Stimulated activated naive B cell treated with anti-CD40 and anti-IgM and Interleukin-4, amounts not matched to agents 10 μg/mL and 1 μg/mL and 100 μg/mL, for 72 hours (primary cell): ENCODE measurements at regions not wholly inside any gene's neighbourhood (a gene's known extent, or its start where the extent isn't known, plus 50 kb on each side); places are given as distances from the start of the nearest gene placed in this dataset.

Experiments
- ATAC-seq, 2 donors: fragments of 150-1000 bp; cut with Tn5 transposase; replicated peaks; 2 replicates each; pipeline ENCODE4 v1.10.0; 2021; ENCODE audit warnings: moderate library complexity in 1 of 2
- DNase-seq: peaks from one replicate; pipeline ENCODE4 v3.0.0; 2021
- H3K27ac Mint-ChIP-seq: one replicate; pipeline ENCODE4 v1.8.0; 2022; ENCODE audit warnings: mild to moderate bottlenecking, mixed read lengths
- H3K27me3 Mint-ChIP-seq, 2 donors: one replicate each; pipeline ENCODE4 v1.8.0; 2022; ENCODE audit warnings: mixed read lengths in 2 of 2
- H3K36me3 Mint-ChIP-seq, 2 donors: one replicate each; pipeline ENCODE4 v1.8.0; 2022; ENCODE audit warnings: mixed read lengths in 2 of 2, mild to moderate bottlenecking in 1 of 2
- H3K4me1 Mint-ChIP-seq, 2 donors: one replicate each; pipeline ENCODE4 v1.8.0; 2022; ENCODE audit warnings: mixed read lengths in 2 of 2, mild to moderate bottlenecking in 1 of 2
- H3K4me3 Mint-ChIP-seq, 2 donors: one replicate each; pipeline ENCODE4 v1.8.0; 2022; ENCODE audit warnings: mild to moderate bottlenecking in 2 of 2, mixed read lengths in 2 of 2, moderate library complexity in 1 of 2
- H3K9me3 Mint-ChIP-seq, 2 donors: one replicate each; pipeline ENCODE4 v1.8.0; 2022; ENCODE audit warnings: mixed read lengths in 2 of 2, mild to moderate bottlenecking in 1 of 2

GRCh38 chr7:42468471-42468870, 231.5 kb upstream of the GLI3 start:
- H3K4me3 Mint-ChIP-seq, result no peak overlapping the region
- H3K36me3 Mint-ChIP-seq, result no peaks in the 10 kb centered on the region
- ATAC-seq (no peak), DNase-seq (no peak)
- H3K27ac Mint-ChIP-seq, result no peak overlapping the region
- H3K27me3 Mint-ChIP-seq, result no peaks in the 10 kb centered on the region
- peaks cover 3 to 5% of the 10 kb centered on the region in 2 donors for H3K9me3 Mint-ChIP-seq
- no peaks in the 10 kb centered on the region for H3K4me1 Mint-ChIP-seq

GRCh38 chr7:42461537-42461936, 224.5 kb upstream of the GLI3 start:
- H3K4me1 Mint-ChIP-seq, result no peaks in the 10 kb centered on the region
- H3K9me3 Mint-ChIP-seq, result no peaks in the 10 kb centered on the region

DNA sequence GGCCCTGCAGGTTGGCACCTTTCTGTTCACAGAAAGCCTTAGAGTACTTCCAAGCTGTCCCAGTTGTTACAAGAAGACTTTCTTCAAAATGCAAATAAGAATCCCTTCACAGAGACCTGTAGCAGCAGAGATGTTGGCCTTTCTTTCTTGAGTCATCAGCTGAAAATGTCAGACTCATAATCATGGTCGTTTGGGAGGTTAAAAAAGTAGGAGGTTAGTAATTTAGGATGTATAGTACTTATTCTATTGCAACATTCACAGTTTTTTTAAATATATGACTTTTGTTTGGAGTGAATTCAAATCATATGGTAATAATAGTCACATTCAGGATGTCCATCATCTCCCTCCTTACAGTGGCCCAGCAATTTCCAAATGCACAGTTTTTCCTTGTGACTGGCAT, 223.9 kb upstream of the GLI3 start:
- no peak for DNase-seq
- no peak for ATAC-seq

More at GRCh38 chr7:42461537-42461936, 224.5 kb upstream of the GLI3 start:
- Mint-ChIP-seq H3K27ac (no peak overlapping the region), H3K36me3 (no peaks in the 10 kb centered on the region), H3K4me3 (no peak overlapping the region), H3K27me3 (peaks cover 3 to 4% of the 10 kb centered on the region in 2 donors)
- ATAC-seq, result no peak
- no peak for DNase-seq

DNA sequence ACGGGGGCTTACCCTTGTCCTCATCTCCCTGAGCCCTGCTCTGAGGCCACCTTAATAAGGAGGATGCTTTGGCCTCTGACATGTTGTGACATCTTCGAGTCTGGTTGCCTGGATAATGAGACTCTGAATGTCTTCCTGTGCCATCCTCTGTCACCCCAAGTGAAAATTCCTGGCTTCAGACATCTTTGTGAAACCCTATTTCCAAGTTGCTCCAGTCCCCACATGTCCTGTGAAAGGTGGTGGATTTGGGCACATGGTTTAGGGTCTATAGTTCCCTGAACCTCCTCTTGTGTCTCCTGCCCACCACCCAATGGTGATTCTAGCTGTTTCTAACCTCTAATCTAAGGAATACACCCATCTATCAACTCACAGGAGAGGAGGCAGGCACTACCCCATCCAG, 223.1 kb upstream of the GLI3 start:
- Mint-ChIP-seq H3K4me3 (no peak overlapping the region), H3K36me3 (no peaks in the 10 kb centered on the region), H3K4me1 (no peaks in the 10 kb centered on the region), H3K27me3 (peaks cover 3 to 13% of the 10 kb centered on the region in 2 donors), H3K9me3 (no peaks in the 10 kb centered on the region), H3K27ac (no peak overlapping the region)
- no peak for ATAC-seq
- DNase-seq, result no peak

More for the DNA sequence above, 223.9 kb upstream of the GLI3 start:
- Mint-ChIP-seq H3K27ac (no peak overlapping the region), H3K4me1 (no peaks in the 10 kb centered on the region), H3K9me3 (no peaks in the 10 kb centered on the region), H3K36me3 (no peaks in the 10 kb centered on the region), H3K4me3 (no peak overlapping the region), H3K27me3 (peaks cover 3 to 5% of the 10 kb centered on the region in 2 donors)

DNA sequence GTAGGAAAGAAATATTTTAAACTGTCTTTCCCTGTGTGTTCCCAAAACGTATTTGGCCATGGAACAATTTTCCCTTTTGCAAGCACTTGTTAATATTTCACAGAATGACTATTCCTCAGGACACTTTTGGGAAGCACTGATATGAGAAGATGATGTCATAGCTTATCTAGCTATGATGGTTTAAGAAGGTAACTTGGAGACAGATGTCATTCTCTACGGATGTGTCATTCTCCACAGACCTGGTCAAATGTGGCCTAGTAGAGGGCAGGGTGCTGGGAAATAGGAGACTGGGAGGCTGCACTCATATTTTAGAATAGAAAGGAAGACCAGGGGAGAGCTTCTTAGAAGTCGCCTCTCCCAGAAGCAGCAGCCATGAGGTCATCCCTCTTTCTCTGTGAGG, 220.7 kb upstream of the GLI3 start:
- no peaks in the 10 kb centered on the region for H3K4me1 Mint-ChIP-seq
- no peak overlapping the region for H3K4me3 Mint-ChIP-seq
- H3K27me3 Mint-ChIP-seq, result peaks cover 16 to 32% of the 10 kb centered on the region in 2 donors
- ATAC-seq (no peak), DNase-seq (no peak)
- H3K27ac Mint-ChIP-seq, result no peak overlapping the region
- no peaks in the 10 kb centered on the region for H3K36me3 Mint-ChIP-seq
- no peaks in the 10 kb centered on the region for H3K9me3 Mint-ChIP-seq

- DNase-seq (no peak), ATAC-seq (peak in 1 of 2 donors; percentile 52)
- H3K27me3 Mint-ChIP-seq, result peaks cover 21 to 39% of the 10 kb centered on the region in 2 donors
- H3K27ac Mint-ChIP-seq, result no peak overlapping the region
- H3K4me3 Mint-ChIP-seq, result no peak overlapping the region
- H3K4me1 Mint-ChIP-seq, result no peaks in the 10 kb centered on the region
- H3K9me3 Mint-ChIP-seq, result no peaks in the 10 kb centered on the region
- H3K36me3 Mint-ChIP-seq, result no peaks in the 10 kb centered on the region
These were observed 219.8 kb upstream of the GLI3 start for GRCh38 chr7:42456756-42457276.

DNA sequence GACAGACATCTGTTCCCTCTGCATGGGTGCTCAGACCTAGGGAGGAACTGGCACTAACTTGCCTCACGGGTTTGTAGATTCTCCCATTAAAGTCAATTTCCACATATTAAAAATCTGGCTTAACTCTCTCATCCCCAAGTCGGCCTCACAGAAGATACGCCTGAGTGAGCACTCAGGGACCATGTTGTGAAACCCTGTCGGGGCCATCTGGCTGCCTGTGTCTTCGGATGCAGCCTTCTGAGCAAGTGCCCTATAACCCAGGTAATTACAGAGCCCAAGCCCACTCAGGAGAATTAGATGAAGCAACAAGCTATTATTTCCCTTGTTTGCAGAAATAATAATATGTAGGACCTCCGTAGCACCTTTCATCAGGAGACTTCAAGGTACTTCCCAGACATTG, 219.3 kb upstream of the GLI3 start:
- Mint-ChIP-seq H3K27ac (no peak overlapping the region), H3K27me3 (peaks cover 21 to 39% of the 10 kb centered on the region in 2 donors), H3K9me3 (no peaks in the 10 kb centered on the region), H3K4me1 (no peaks in the 10 kb centered on the region), H3K4me3 (no peak overlapping the region), H3K36me3 (no peaks in the 10 kb centered on the region)
- DNase-seq (no peak), ATAC-seq (no peak)

- DNase-seq (no peak), ATAC-seq (no peak)
- no peaks in the 10 kb centered on the region for H3K36me3 Mint-ChIP-seq
- H3K9me3 Mint-ChIP-seq, result peaks cover 0 to 2% of the 10 kb centered on the region in 2 donors
- H3K27me3 Mint-ChIP-seq, result peaks cover 27 to 39% of the 10 kb centered on the region in 2 donors
- no peak overlapping the region for H3K4me3 Mint-ChIP-seq
- no peak overlapping the region for H3K27ac Mint-ChIP-seq
- H3K4me1 Mint-ChIP-seq, result no peaks in the 10 kb centered on the region
These were observed 216.9 kb upstream of the GLI3 start for GRCh38 chr7:42453931-42454361.

GRCh38 chr7:42452356-42452755, 215.3 kb upstream of the GLI3 start:
- DNase-seq (no peak), ATAC-seq (no peak)
- Mint-ChIP-seq H3K36me3 (no peaks in the 10 kb centered on the region), H3K4me3 (no peak overlapping the region), H3K9me3 (peaks cover 0 to 2% of the 10 kb centered on the region in 2 donors), H3K27me3 (peaks cover 32 to 44% of the 10 kb centered on the region in 2 donors), H3K27ac (no peak overlapping the region), H3K4me1 (no peaks in the 10 kb centered on the region)

DNA sequence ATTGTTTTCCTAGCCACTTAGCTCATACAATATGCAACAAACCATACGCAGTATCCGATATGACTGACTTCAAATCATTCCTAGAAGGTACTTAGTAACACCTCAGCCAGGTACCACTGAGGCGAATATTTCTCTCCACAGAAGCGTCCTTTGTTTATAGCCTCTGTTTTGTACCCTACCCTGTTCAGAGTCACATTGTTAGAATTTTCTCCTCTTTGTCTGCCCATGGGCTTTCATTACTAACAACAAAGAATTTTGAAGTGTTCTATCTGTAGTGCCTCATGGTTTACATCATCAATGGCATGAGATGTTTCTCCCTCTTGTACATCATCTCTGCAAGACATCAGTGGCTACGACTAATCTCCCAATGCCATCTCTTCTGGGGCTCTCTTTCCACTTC, 212.4 kb upstream of the GLI3 start:
- Mint-ChIP-seq H3K27ac (no peak overlapping the region), H3K9me3 (peaks cover 2 to 3% of the 10 kb centered on the region in 2 donors), H3K4me3 (no peak overlapping the region), H3K27me3 (peaks cover 24 to 29% of the 10 kb centered on the region in 2 donors), H3K36me3 (no peaks in the 10 kb centered on the region), H3K4me1 (no peaks in the 10 kb centered on the region)
- DNase-seq (no peak), ATAC-seq (no peak)

DNA sequence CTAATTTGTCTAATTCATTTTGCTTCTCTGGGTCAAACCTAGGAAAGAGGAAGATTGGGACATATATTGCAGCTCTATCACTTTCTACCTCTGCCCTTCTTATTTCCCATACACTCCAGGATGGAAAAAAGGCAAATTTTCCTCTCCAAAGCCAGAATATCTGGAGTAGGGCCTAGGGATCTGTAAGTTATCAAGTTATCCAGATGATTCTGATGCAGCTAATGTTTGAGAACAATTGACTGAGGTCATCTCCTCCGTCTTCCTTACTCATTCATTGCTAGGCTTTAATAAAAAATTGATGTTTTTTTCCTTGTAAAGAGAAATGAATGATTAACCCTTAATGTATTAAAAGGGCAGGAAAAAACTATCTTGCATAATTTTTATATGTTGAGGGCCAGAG, 211.9 kb upstream of the GLI3 start:
- Mint-ChIP-seq H3K4me3 (no peak overlapping the region), H3K9me3 (peaks cover 2 to 4% of the 10 kb centered on the region in 2 donors), H3K36me3 (no peaks in the 10 kb centered on the region), H3K27me3 (peaks cover 19 to 24% of the 10 kb centered on the region in 2 donors), H3K27ac (no peak overlapping the region), H3K4me1 (no peaks in the 10 kb centered on the region)
- DNase-seq (no peak), ATAC-seq (no peak)

GRCh38 chr7:42445691-42446090, 208.7 kb upstream of the GLI3 start:
- ATAC-seq (no peak), DNase-seq (no peak)
- no peak overlapping the region for H3K27ac Mint-ChIP-seq
- H3K36me3 Mint-ChIP-seq, result peaks cover 0 to 2% of the 10 kb centered on the region in 2 donors
- peaks cover 5 to 11% of the 10 kb centered on the region in 2 donors for H3K27me3 Mint-ChIP-seq
- H3K9me3 Mint-ChIP-seq, result peaks cover 5 to 6% of the 10 kb centered on the region in 2 donors
- no peaks in the 10 kb centered on the region for H3K4me1 Mint-ChIP-seq
- H3K4me3 Mint-ChIP-seq, result no peak overlapping the region

- Mint-ChIP-seq H3K27me3 (no peaks in the 10 kb centered on the region), H3K36me3 (peaks cover 0 to 2% of the 10 kb centered on the region in 2 donors), H3K4me1 (no peaks in the 10 kb centered on the region), H3K9me3 (peaks cover 18 to 20% of the 10 kb centered on the region in 2 donors), H3K4me3 (no peak overlapping the region), H3K27ac (no peak overlapping the region)
- DNase-seq, result no peak
- ATAC-seq, result no peak
These were observed 203.9 kb upstream of the GLI3 start for GRCh38 chr7:42440951-42441350.

DNA sequence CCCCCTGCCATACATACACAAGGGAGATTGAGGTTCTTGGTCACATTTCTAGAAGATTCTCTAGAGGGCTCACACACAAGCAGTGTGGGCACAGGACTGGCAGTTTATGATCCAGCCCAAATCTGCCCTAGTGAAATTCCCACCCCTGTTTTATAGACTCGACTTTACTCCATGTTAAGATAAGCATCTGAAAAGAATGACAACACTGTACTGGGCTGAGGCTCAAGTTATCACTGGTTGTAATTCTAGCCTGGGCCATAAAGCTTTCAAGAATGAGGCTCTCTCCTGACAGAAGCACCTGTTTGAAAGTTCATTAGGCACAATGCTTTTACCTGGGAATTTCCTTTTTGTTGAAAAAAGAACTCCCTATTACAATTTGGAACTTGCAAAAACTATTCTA, 195.6 kb upstream of the GLI3 start:
- Mint-ChIP-seq H3K4me3 (no peak overlapping the region), H3K36me3 (no peaks in the 10 kb centered on the region), H3K27me3 (no peaks in the 10 kb centered on the region), H3K27ac (no peak overlapping the region), H3K4me1 (no peaks in the 10 kb centered on the region), H3K9me3 (peaks cover 10 to 11% of the 10 kb centered on the region in 2 donors)
- DNase-seq, result no peak
- ATAC-seq, result no peak

DNA sequence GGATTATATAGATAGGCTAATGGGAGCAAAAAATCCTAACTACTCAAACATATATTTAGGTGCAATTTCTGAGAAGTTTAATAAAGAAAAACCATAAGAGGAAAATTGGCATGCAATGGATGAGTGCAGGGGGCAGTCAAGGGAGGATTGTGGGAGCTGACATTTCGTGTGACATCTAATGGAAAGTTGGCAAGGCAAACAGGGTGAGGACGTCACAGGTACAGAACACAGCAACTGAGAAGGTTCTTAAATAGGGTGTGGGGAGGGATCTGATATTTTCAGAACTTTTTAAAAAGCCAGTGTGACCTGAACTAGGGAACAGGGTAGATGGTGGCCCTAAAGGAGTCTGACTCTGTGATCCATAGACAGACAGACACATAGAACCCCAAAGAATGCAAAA, 194.9 kb upstream of the GLI3 start:
- DNase-seq, result no peak
- Mint-ChIP-seq H3K9me3 (peaks cover 10 to 11% of the 10 kb centered on the region in 2 donors), H3K4me1 (no peaks in the 10 kb centered on the region), H3K27me3 (no peaks in the 10 kb centered on the region), H3K4me3 (no peak overlapping the region), H3K27ac (no peak overlapping the region), H3K36me3 (no peaks in the 10 kb centered on the region)
- no peak for ATAC-seq

DNA sequence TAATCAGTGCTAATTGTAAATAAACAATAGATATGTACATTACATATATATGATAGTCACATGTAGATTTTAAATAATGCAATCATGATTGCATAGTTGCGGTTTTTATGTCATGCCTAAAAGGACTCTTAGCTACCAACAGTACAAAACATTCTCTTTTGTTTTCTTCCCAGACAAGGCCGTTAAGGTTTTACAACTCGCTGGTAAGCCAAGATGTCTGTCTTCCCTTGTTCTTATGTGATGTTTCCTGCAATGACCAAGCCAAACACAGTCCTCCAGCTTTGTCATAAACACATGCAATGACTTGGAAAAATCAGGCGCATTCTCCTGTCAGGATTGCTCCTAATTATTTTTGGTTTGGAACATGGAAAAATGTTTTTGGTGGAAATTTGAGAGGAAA, 192.3 kb upstream of the GLI3 start:
- H3K36me3 Mint-ChIP-seq, result no peaks in the 10 kb centered on the region
- ATAC-seq, result no peak
- no peaks in the 10 kb centered on the region for H3K27me3 Mint-ChIP-seq

More for the DNA sequence above, 192.3 kb upstream of the GLI3 start:
- Mint-ChIP-seq H3K9me3 (no peaks in the 10 kb centered on the region), H3K4me3 (no peak overlapping the region), H3K4me1 (no peaks in the 10 kb centered on the region), H3K27ac (no peak overlapping the region)
- no peak for DNase-seq
